GM23338 (cell line): ENCODE measurements at regions not wholly inside any gene's neighbourhood (a gene's known extent, or its start where the extent isn't known, plus 50 kb on each side); places are given as distances from the start of the nearest gene placed in this dataset.

ENCODE experiments used
- ATAC-seq: fragments of 200-7000 bp; cut with Tn5 transposase; 3 replicates; pipeline ENCODE4 v1.9.1; 2020
- DNase-seq: peaks from one replicate; pipeline ENCODE4 v3.0.0-alpha.2; 2015; ENCODE audit warnings: low spot score
- H2AFZ ChIP-seq: fragments of 200-600 bp; sonication (generic); 2 replicates; pipeline ENCODE4 v1.8.0; 2016; ENCODE audit warnings: antibody characterized with exemption, mild to moderate bottlenecking, moderate library complexity
- H3F3A ChIP-seq: fragments of 200-600 bp; sonication (generic); replicated peaks from 2 replicates; pipeline ENCODE4 v1.8.0; 2017; ENCODE audit warnings: antibody characterized with exemption, mixed run types, low read depth
- H3K27ac ChIP-seq: fragments of 200-600 bp; sonication (generic); 2 replicates; pipeline ENCODE4 v1.6.1; 2016; ENCODE audit warnings: low read depth
- H3K27me3 ChIP-seq: fragments of 200-600 bp; sonication (generic); 2 replicates; pipeline ENCODE4 v1.8.0; 2016; ENCODE audit warnings: mild to moderate bottlenecking, mixed run types, moderate library complexity; ENCODE audit not compliant: insufficient read depth
- H3K36me3 ChIP-seq: fragments of 200-600 bp; sonication (generic); 2 replicates; pipeline ENCODE4 v1.8.0; 2016; ENCODE audit warnings: mild to moderate bottlenecking; ENCODE audit not compliant: insufficient read depth
- H3K4me1 ChIP-seq: fragments of 200-600 bp; sonication (generic); 2 replicates; pipeline ENCODE4 v1.8.0; 2016; ENCODE audit warnings: mild to moderate bottlenecking, moderate library complexity; ENCODE audit not compliant: insufficient read depth
- H3K4me2 ChIP-seq: fragments of 200-600 bp; sonication (generic); 2 replicates; pipeline ENCODE4 v1.7.1; 2017; ENCODE audit warnings: mixed run types
- H3K4me3 ChIP-seq: fragments of 200-600 bp; sonication (generic); 2 replicates; pipeline ENCODE4 v1.6.1; 2016; ENCODE audit warnings: mixed run types
- H3K79me2 ChIP-seq: fragments of 200-600 bp; sonication (generic); replicated peaks from 2 replicates; pipeline ENCODE4 v1.8.0; 2017; ENCODE audit warnings: mild to moderate bottlenecking; ENCODE audit not compliant: insufficient read depth
- H3K9me2 ChIP-seq: fragments of 200-600 bp; sonication (generic); 2 replicates; pipeline ENCODE4 v1.8.0; 2017; ENCODE audit not compliant: insufficient read depth
- H4K20me1 ChIP-seq: fragments of 200-600 bp; sonication (generic); replicated peaks from 2 replicates; pipeline ENCODE4 v1.8.0; 2017; ENCODE audit warnings: mild to moderate bottlenecking; ENCODE audit not compliant: insufficient read depth
- H3K27ac Mint-ChIP-seq: 2 replicates; pipeline ENCODE4 v1.8.0; 2020; ENCODE audit warnings: inconsistent platforms, mild to moderate bottlenecking, moderate library complexity, mixed read lengths
- H3K27me3 Mint-ChIP-seq: 3 replicates; pipeline ENCODE4 v1.8.0; 2022; ENCODE audit warnings: low read depth, mild to moderate bottlenecking, moderate library complexity, mixed read lengths, inconsistent platforms; ENCODE audit not compliant: insufficient read depth, poor library complexity
- H3K36me3 Mint-ChIP-seq: 3 replicates; pipeline ENCODE4 v1.8.0; 2021; ENCODE audit warnings: low read depth, mild to moderate bottlenecking, inconsistent platforms, moderate library complexity, mixed read lengths
- H3K4me1 Mint-ChIP-seq: 3 replicates; pipeline ENCODE4 v1.8.0; 2020; ENCODE audit warnings: mild to moderate bottlenecking, inconsistent platforms, mixed read lengths
- H3K4me3 Mint-ChIP-seq: 3 replicates; pipeline ENCODE4 v1.8.0; 2021; ENCODE audit warnings: moderate library complexity, mild to moderate bottlenecking, inconsistent platforms, mixed read lengths
- H3K9me3 Mint-ChIP-seq: 3 replicates; pipeline ENCODE4 v1.8.0; 2020; ENCODE audit warnings: moderate library complexity, mild to moderate bottlenecking, inconsistent platforms, mixed read lengths
- EZH2phosphoT487 ChIP-seq: fragments of 200-600 bp; sonication (generic); IDR thresholded peaks from one replicate; pipeline ENCODE4 v1.8.1; 2018; ENCODE audit warnings: antibody characterized with exemption; ENCODE audit not compliant: unreplicated experiment
- NANOG ChIP-seq: IDR thresholded peaks from 2 replicates; pipeline ENCODE4 v1.6.1; 2016; ENCODE audit warnings: antibody characterized with exemption, borderline replicate concordance
- POLR2AphosphoS5 ChIP-seq: IDR thresholded peaks from 2 replicates; pipeline ENCODE4 v1.6.1; 2016; ENCODE audit warnings: antibody characterized with exemption, low read depth
- REST ChIP-seq: IDR thresholded peaks from one replicate; pipeline ENCODE4 v1.6.1; 2018; ENCODE audit warnings: antibody characterized with exemption; ENCODE audit not compliant: unreplicated experiment
- STAT1 ChIP-seq: IDR thresholded peaks from one replicate; pipeline ENCODE4 v1.6.1; 2016; ENCODE audit warnings: antibody characterized with exemption; ENCODE audit not compliant: unreplicated experiment
- ZNF114 ChIP-seq: fragments of 250-450 bp; sonication (Bioruptor Pico); IDR thresholded peaks from 2 replicates; pipeline ENCODE4 v1.5.0; 2020; ENCODE audit warnings: mild to moderate bottlenecking, moderate library complexity
- ZNF331 ChIP-seq: fragments of 250-450 bp; sonication (Bioruptor Pico); IDR thresholded peaks from 2 replicates; pipeline ENCODE4 v1.5.0; 2020; ENCODE audit warnings: low read depth, mild to moderate bottlenecking, moderate library complexity
- TF ChIP-seq, protein P1 (sequence below): IDR thresholded peaks from 2 replicates; pipeline ENCODE4 v1.6.1; 2016; ENCODE audit warnings: antibody characterized with exemption

DNA sequence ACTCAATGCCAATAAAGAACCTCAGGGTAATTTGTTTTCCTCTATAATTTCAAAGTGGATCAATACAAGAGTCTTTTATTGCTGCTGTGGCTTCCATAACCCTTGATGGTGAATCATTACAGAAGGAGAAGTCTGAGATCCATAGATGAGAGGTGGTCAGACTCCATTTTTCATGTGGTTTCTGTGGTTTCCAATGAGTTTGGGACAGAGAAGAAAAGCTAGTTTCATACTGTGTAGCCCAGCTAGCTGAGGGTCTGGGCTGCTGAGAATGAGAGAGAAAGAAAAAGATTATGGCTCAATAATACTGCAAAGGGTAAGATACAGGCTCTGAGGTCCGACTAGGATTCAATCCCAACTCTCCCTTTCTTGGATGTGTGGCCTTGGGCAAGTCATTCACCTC lies 180.6 kb upstream of the LRRN1 start:
- Histone ChIP-seq H3K4me2 (no peak overlapping the region), H2AFZ (no peak overlapping the region), H3K27ac (no peak overlapping the region), H4K20me1 (no peaks in the 10 kb centered on the region), H3K79me2 (no peaks in the 10 kb centered on the region), H3K4me3 (no peak overlapping the region), H3F3A (no peaks in the 10 kb centered on the region), H3K36me3 (no peaks in the 10 kb centered on the region), H3K9me2 (no peaks in the 10 kb centered on the region; the same call in 1 of the 2 replicates), H3K27me3 (no peaks in the 10 kb centered on the region), H3K4me1 (peaks cover 7% of the 10 kb centered on the region; the same call in 1 of the 2 replicates)
- Mint-ChIP-seq H3K4me3 (no peak overlapping the region), H3K27ac (no peak overlapping the region), H3K27me3 (peaks cover 3% of the 10 kb centered on the region), H3K4me1 (no peaks in the 10 kb centered on the region), H3K36me3 (peaks cover 19% of the 10 kb centered on the region), H3K9me3 (peaks cover 94% of the 10 kb centered on the region)
- DNase-seq (no peak), ATAC-seq (no peak)
- TF ChIP-seq EZH2phosphoT487 (no peak), ZNF331 (CRISPR knock-in tag) (no peak), STAT1 (no peak), ZNF114 (CRISPR knock-in tag) (no peak), POLR2AphosphoS5 (no peak)
- TF ChIP-seq, protein P1, sequence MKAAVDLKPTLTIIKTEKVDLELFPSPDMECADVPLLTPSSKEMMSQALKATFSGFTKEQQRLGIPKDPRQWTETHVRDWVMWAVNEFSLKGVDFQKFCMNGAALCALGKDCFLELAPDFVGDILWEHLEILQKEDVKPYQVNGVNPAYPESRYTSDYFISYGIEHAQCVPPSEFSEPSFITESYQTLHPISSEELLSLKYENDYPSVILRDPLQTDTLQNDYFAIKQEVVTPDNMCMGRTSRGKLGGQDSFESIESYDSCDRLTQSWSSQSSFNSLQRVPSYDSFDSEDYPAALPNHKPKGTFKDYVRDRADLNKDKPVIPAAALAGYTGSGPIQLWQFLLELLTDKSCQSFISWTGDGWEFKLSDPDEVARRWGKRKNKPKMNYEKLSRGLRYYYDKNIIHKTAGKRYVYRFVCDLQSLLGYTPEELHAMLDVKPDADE = no peak

DNA sequence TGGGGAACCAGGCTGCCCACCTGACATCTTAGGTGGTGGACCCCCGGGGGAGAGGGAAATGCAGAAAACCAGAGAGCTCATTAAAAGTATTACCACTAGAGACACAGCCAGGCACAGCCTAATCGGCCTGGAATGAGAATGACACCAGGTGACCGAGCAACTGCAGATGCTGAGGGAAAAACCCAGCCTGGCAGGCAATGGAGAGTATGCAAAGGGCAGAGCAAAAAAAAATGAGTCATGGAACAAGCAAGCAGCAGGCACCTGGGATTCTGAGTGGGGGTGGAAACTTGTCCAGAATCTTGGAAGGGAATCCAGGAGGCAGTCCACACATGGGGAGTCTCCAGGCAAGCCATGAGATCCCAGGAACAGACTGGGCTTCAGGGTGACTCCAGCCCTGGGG lies 183.7 kb upstream of the LRRN1 start:
- peaks cover 19% of the 10 kb centered on the region for H3K36me3 Mint-ChIP-seq
- H3K4me2 ChIP-seq = no peak overlapping the region
- H3F3A ChIP-seq = no peaks in the 10 kb centered on the region
- no peak overlapping the region for H3K4me3 Mint-ChIP-seq
- peaks cover 3% of the 10 kb centered on the region for H3K27me3 Mint-ChIP-seq
- no peaks in the 10 kb centered on the region for H4K20me1 ChIP-seq
- no peak overlapping the region for H3K27ac ChIP-seq
- no peaks in the 10 kb centered on the region for H3K27me3 ChIP-seq
- peaks cover 7% of the 10 kb centered on the region; the same call in 1 of the 2 replicates for H3K4me1 ChIP-seq
- H3K9me2 ChIP-seq = no peaks in the 10 kb centered on the region
- TF ChIP-seq REST (no peak), NANOG (no peak), ZNF331 (CRISPR knock-in tag) (no peak)
- ATAC-seq (no peak), DNase-seq (no peak)
- no peaks in the 10 kb centered on the region for H3K4me1 Mint-ChIP-seq
- H3K4me3 ChIP-seq = no peak overlapping the region
- H3K27ac Mint-ChIP-seq = no peak overlapping the region
- no peaks in the 10 kb centered on the region for H3K79me2 ChIP-seq
- no peak overlapping the region for H2AFZ ChIP-seq
- H3K9me3 Mint-ChIP-seq = peaks cover 90% of the 10 kb centered on the region
- H3K36me3 ChIP-seq = no peaks in the 10 kb centered on the region
